HepG2 (cell line): ENCODE measurements at regions not wholly inside any gene's neighbourhood (a gene's known extent, or its start where the extent isn't known, plus 50 kb on each side); places are given as distances from the start of the nearest gene placed in this dataset.

Source experiments
- EZH2 ChIP-seq: conservative IDR thresholded peaks from 2 replicates; pipeline ENCODE4 v1.6.1; 2012; ENCODE audit warnings: mild to moderate bottlenecking, low read depth, low read length, moderate library complexity
- MXI1 ChIP-seq: IDR thresholded peaks from 3 replicates; pipeline ENCODE4 v1.6.1; 2012; ENCODE audit warnings: low read depth, low read length, inconsistent platforms, borderline replicate concordance
- SMARCC2 ChIP-seq: fragments of 450-650 bp; IDR thresholded peaks from 2 replicates; pipeline ENCODE4 v1.6.1; 2017; ENCODE audit warnings: antibody characterized with exemption, mild to moderate bottlenecking
- TCF7 ChIP-seq: sonication (generic); IDR thresholded peaks from 2 replicates; pipeline ENCODE4 v1.6.1; 2016; ENCODE audit warnings: antibody characterized with exemption, low read depth
- ZNF850 ChIP-seq: sonication (generic); formaldehyde crosslinking; conservative IDR thresholded peaks from 2 replicates; pipeline ENCODE4 v1.9.0; 2021; ENCODE audit warnings: mild to moderate bottlenecking, missing genetic modification reagents
- TF ChIP-seq, protein P1 (sequence below): sonication (generic); formaldehyde crosslinking; IDR thresholded peaks from 2 replicates; pipeline ENCODE4 v1.8.1; 2022; ENCODE audit warnings: low read depth, mild to moderate bottlenecking, missing genetic modification reagents

DNA sequence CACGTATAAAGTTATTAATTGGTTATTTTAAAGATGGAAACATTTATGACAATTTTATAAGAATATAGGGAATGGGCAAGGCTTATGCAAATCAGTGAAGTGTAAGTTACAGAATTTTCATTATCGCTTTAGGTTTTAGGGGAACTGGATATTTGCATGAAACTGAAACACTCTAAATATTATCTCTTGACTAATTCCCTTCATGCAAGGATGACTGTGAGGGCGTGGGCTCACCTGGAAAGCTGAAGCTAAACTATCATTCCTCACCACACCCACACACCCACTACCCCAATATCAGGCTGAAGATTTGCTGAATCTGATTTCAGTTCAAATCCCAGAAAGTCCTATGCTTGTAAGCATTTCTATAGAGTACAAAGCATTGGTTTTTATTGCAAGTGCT lies 81.7 kb upstream of the ARHGAP24 start:
- no peak for TF ChIP-seq TCF7
- no peak for TF ChIP-seq SMARCC2
- TF ChIP-seq ZNF850 (CRISPR knock-in tag): no peak
- TF ChIP-seq, protein P1, sequence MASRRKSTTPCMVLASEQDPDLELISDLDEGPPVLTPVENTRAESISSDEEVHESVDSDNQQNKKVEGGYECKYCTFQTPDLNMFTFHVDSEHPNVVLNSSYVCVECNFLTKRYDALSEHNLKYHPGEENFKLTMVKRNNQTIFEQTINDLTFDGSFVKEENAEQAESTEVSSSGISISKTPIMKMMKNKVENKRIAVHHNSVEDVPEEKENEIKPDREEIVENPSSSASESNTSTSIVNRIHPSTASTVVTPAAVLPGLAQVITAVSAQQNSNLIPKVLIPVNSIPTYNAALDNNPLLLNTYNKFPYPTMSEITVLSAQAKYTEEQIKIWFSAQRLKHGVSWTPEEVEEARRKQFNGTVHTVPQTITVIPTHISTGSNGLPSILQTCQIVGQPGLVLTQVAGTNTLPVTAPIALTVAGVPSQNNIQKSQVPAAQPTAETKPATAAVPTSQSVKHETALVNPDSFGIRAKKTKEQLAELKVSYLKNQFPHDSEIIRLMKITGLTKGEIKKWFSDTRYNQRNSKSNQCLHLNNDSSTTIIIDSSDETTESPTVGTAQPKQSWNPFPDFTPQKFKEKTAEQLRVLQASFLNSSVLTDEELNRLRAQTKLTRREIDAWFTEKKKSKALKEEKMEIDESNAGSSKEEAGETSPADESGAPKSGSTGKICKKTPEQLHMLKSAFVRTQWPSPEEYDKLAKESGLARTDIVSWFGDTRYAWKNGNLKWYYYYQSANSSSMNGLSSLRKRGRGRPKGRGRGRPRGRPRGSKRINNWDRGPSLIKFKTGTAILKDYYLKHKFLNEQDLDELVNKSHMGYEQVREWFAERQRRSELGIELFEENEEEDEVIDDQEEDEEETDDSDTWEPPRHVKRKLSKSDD (CRISPR knock-in tag): no peak
- TF ChIP-seq EZH2: no peak
- TF ChIP-seq MXI1: no peak
